ENCODE measurements at regions not wholly inside any gene's neighbourhood (a gene's known extent, or its start where the extent isn't known, plus 50 kb on each side); places are given as distances from the start of the nearest gene placed in this dataset.

DNA sequence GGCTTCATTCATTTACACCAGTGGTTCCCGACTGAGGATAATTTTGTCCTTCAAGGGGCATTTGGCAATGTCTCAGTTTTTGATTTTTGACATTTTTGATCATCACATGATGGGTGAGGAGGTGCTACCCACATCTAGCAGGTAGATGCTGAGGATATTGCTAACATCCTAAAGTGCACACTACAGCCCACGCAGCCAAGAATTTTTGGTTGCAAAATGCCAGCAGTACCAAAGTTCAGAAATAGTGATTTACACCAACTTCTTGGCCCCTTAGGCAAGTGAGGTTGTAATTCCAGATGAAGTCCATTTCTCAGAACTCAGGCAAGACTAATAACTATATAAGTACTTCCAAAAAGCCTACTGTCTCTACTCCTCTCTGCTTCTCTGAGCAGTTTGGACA is 80.1 kb upstream of the TSHZ2 start:
- TF ChIP-seq, protein P1, sequence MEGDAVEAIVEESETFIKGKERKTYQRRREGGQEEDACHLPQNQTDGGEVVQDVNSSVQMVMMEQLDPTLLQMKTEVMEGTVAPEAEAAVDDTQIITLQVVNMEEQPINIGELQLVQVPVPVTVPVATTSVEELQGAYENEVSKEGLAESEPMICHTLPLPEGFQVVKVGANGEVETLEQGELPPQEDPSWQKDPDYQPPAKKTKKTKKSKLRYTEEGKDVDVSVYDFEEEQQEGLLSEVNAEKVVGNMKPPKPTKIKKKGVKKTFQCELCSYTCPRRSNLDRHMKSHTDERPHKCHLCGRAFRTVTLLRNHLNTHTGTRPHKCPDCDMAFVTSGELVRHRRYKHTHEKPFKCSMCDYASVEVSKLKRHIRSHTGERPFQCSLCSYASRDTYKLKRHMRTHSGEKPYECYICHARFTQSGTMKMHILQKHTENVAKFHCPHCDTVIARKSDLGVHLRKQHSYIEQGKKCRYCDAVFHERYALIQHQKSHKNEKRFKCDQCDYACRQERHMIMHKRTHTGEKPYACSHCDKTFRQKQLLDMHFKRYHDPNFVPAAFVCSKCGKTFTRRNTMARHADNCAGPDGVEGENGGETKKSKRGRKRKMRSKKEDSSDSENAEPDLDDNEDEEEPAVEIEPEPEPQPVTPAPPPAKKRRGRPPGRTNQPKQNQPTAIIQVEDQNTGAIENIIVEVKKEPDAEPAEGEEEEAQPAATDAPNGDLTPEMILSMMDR (conservative IDR thresholded peaks at IDR 0.05 in 1 of 2, IDR thresholded peaks at IDR 0.05 in 1 of 2; ENCODE audit: low read depth in 1 of 2, low read length in 2 of 2) = no peak
- TF ChIP-seq EZH2 (IDR thresholded peaks at IDR 0.05; ENCODE audit: low read length, missing control alignments) = no peak
